CMK (cell line): ENCODE measurements at regions not wholly inside any gene's neighbourhood (a gene's known extent, or its start where the extent isn't known, plus 50 kb on each side); places are given as distances from the start of the nearest gene placed in this dataset.

ENCODE experiments used
- DNase-seq: peaks from one replicate; pipeline ENCODE4 v3.0.0-alpha.2; 2010; ENCODE audit warnings: low read depth

- no peak for DNase-seq
Observed at GRCh38 chr12:125193376-125194152, 128.3 kb downstream of the AACS start.

DNA sequence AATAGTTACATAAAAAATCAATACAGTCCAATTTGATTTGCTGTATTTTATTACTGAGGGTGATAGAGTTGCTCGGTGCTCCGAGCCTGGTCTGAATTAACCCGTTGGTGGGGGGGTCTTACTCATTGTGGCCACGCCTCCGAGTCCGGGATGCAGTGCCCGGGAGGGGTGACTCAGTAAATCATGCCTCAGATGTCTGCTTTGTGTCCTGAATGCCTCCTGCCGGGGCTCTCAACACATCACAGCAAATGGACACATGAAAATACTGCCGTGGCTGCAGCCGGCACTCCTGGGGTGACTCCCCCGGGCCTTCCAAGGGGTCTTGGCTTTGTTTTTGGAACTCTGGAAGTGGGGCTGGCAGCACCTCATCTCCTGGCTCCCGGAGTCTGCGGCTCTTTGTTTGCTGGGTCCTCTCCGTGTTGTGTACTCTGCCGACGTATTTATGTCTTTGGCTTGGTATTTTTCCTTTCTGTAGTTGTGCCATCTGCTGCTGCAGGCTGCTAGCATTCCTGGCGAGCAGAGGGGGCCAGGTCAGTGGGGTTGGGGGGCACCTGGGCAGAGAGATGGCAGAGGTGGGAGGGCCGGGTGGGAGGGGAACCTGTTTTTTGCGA lies 129.0 kb downstream of the AACS start:
- no peak for DNase-seq

GRCh38 chr12:125194987-125195386 lies 129.8 kb downstream of the AACS start:
- DNase-seq, result no peak

DNA sequence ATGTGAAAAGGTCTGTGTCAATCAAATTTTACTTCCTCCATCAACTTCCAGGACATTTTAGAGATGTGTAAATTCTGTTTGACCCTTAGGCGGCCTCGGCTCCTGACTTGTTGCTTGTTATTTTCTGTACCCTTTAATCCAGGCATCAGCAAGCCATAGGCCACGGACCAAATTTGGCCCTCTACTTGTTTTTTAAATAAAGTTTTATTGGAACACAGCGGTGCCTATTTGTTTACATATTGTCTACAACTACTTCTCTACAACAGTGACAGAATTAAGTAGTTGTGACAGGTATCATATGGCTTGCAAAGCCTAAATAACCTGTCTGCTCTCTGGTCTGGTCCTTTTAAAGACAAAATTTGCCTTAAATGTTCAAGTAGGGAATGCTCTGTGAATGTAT lies 132.1 kb downstream of the AACS start:
- DNase-seq, result no peak

GRCh38 chr12:125198652-125199051 lies 133.4 kb downstream of the AACS start:
- no peak for DNase-seq

DNA sequence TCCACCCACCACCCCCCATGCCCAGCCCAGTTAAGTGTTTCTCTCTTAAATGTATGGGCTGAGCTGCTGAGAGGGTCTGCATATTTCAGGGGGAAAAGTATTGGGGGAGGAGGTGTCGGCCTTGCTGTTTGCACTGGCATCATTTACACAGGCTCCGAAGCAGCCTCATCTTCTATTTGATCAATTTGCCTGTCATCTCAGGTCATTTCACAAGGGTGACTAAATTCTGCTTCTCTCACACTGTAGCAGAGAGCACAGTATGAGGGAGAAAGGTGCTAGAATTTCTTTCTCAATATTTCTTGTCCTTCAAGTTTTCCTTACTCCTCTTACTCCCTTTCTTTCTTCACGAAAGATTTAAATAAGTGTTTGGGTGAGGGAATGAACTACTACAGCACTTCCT lies 135.9 kb downstream of the AACS start:
- no peak for DNase-seq

DNA sequence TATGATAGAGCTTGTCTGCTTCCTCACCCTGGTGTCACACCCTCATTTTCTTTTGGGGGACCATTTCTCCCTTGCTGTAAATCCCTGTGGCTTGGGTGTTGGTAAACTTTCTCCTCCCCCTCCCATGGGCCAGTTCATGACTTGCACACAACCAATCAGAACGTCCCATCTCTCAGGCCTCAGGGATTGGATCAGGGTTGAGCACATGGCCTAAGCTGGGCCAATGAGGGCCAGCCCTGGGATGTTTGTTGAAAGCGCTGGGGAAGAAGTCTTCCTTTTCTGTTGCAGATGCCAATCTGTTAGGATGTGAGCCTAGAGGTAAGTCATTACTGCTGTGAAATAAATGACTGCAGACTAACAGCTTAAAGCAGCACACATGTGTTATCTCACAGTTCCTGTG lies 136.7 kb downstream of the AACS start:
- DNase-seq, result no peak

DNA sequence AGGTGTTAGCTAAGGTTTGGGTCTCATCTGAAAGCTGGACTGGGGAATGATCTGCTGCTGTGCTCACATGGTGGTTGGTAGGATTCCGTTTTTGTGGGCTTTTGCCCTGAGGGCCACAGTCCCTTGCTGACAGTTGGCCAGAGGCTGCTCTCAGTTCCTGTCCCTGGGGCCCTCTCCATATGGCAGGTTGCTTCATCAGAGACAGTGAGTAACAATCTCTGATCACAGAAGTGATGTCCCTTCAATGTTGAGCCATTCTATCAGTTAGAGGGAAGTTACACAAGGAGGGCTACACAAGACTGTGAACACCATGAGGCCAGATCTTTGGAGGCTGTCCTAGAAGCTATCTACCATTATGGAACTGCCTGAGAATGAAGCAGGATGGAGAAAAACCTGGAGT lies 137.2 kb downstream of the AACS start:
- no peak for DNase-seq

- DNase-seq, result no peak
Observed at GRCh38 chr12:125203145-125203765, 138.0 kb downstream of the AACS start.

GRCh38 chr12:125205386-125205785 lies 140.2 kb downstream of the AACS start:
- DNase-seq, result no peak

- no peak for DNase-seq
Observed at GRCh38 chr12:125206711-125207110, 141.5 kb downstream of the AACS start.

- no peak for DNase-seq
Observed at GRCh38 chr12:125208334-125208733, 143.1 kb downstream of the AACS start.

- DNase-seq, result no peak
Observed at GRCh38 chr12:125208942-125209341, 143.7 kb downstream of the AACS start.

- no peak for DNase-seq
Observed at GRCh38 chr12:125210104-125210755, 145.0 kb downstream of the AACS start.

DNA sequence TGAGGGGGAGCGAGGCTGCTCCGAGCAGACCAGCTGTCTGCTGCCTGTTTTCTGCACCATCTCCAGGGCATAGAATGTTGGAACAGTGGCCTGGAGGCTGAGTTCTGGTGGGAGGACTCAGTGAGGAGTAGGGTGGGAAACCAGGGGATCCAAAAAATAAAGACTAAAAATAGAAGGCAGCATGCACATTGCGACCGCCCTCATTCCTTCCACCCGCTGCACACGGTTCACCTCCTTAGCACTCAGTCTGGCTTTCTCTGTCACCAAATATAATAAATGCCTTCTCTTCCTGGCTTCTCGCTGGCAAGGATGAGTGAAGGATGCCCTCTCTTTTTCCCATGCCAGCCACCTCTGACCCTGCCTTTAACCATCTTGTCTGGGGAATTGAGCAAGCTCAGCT lies 146.2 kb downstream of the AACS start:
- no peak for DNase-seq

DNA sequence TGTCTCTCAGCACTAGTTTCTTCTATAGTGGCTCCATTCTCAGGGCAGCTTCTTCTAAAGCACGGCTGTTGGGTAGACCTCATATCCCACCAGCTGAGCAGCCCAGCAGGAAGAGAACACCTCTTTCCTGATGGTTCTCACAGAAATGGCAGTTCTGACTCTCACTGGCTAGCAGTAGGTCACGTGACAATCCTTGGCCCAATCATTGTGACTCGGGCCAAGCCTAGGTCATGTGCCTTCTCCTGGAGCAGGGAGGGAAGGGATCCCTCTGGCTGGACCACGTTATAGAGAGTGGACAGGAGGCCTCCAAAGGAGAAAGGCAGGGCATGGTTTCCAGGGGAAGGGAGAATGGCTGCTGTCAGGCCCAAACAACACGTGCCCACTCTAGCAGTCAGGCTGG lies 149.1 kb downstream of the AACS start:
- no peak for DNase-seq

- no peak for DNase-seq
Observed at GRCh38 chr12:125216756-125217155, 151.5 kb downstream of the AACS start.

GRCh38 chr12:125217308-125217707 lies 152.1 kb downstream of the AACS start:
- DNase-seq, result no peak

- DNase-seq, result no peak
Observed at GRCh38 chr12:125218952-125219351, 153.7 kb downstream of the AACS start.

DNA sequence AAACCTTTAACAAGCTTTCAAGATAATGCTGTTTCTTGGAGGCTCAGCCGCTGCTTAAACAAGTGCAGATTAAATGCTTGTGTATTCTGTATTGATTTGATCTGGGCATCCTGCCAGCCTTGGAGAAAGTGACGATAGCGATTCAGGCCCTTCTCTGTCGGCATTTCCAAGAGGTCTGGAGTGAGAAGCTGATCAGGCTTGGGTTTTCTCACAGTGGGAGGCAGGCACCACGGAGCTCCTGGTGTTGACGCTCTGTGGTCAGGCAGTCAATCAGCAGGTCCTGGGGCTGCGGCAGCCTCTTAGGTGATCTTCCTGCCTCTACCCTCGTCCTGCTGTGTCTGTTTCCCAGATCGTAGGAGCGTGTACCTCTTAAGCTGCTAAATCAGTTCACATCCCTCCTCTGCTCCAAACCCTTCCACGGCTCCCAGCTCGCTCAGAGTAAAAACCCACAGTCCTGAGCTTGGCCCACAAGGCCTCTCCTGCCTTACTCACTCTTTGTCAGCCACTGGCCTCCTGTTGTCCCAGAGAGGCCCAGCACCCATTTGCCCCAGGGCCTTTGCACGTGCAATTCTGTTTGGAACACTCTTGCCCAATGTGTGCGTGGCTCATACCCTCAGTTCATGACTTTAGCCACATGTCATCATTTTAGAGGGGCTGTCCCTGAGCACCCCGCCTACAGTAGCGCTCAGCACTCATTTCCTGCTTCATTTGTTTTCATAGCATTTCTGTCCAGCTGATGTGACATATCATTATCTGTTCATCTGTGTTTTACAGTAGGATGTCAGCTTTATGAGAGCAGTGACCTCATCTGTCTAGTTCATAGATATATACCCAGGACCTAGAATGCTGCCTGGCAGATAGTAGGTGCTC lies 155.4 kb downstream of the AACS start:
- DNase-seq, result no peak

GRCh38 chr12:125221602-125222001 lies 156.4 kb downstream of the AACS start:
- DNase-seq, result no peak

GRCh38 chr12:125222876-125223275 lies 157.6 kb downstream of the AACS start:
- DNase-seq, result no peak
